Mesothelial cell of epicardium (in vitro differentiated cells): ENCODE measurements at regions not wholly inside any gene's neighbourhood (a gene's known extent, or its start where the extent isn't known, plus 50 kb on each side); places are given as distances from the start of the nearest gene placed in this dataset.
A peak's percentile ranks its signal among the peaks of the same experiment; 100 is the strongest.

Experiments used
- DNase-seq, 2 experiments: peaks; one replicate each; pipeline ENCODE4 v3.0.0; 2021; ENCODE audit warnings: low spot score in 2 of 2; ENCODE audit not compliant: unreplicated experiment in 2 of 2
- H3K27ac Mint-ChIP-seq: 2 replicates; pipeline ENCODE4 v1.8.0; 2021; ENCODE audit warnings: mixed read lengths
- H3K27me3 Mint-ChIP-seq: 2 replicates; pipeline ENCODE4 v1.8.0; 2021; ENCODE audit warnings: low read depth, mixed read lengths
- H3K36me3 Mint-ChIP-seq: 2 replicates; pipeline ENCODE4 v1.8.0; 2021; ENCODE audit warnings: mixed read lengths
- H3K4me1 Mint-ChIP-seq: 2 replicates; pipeline ENCODE4 v1.8.0; 2021; ENCODE audit warnings: mixed read lengths
- H3K4me3 Mint-ChIP-seq: 2 replicates; pipeline ENCODE4 v1.8.0; 2021; ENCODE audit warnings: mild to moderate bottlenecking, moderate library complexity, mixed read lengths
- H3K9me3 Mint-ChIP-seq: 2 replicates; pipeline ENCODE4 v1.8.0; 2021; ENCODE audit warnings: mixed read lengths
- TF ChIP-seq, protein P1 (sequence below): fragments of 200-600 bp; sonication (generic); IDR thresholded peaks from one replicate; pipeline ENCODE4 v1.5.0; 2021; ENCODE audit warnings: antibody characterized with exemption; ENCODE audit not compliant: unreplicated experiment

- H3K9me3 Mint-ChIP-seq: no peaks in the 10 kb centered on the region
- TF ChIP-seq, protein P1, sequence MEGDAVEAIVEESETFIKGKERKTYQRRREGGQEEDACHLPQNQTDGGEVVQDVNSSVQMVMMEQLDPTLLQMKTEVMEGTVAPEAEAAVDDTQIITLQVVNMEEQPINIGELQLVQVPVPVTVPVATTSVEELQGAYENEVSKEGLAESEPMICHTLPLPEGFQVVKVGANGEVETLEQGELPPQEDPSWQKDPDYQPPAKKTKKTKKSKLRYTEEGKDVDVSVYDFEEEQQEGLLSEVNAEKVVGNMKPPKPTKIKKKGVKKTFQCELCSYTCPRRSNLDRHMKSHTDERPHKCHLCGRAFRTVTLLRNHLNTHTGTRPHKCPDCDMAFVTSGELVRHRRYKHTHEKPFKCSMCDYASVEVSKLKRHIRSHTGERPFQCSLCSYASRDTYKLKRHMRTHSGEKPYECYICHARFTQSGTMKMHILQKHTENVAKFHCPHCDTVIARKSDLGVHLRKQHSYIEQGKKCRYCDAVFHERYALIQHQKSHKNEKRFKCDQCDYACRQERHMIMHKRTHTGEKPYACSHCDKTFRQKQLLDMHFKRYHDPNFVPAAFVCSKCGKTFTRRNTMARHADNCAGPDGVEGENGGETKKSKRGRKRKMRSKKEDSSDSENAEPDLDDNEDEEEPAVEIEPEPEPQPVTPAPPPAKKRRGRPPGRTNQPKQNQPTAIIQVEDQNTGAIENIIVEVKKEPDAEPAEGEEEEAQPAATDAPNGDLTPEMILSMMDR: no peak
- no peak overlapping the region for H3K4me3 Mint-ChIP-seq
- H3K27ac Mint-ChIP-seq: no peak overlapping the region
- DNase-seq: no peak
- no peaks in the 10 kb centered on the region for H3K4me1 Mint-ChIP-seq
- H3K27me3 Mint-ChIP-seq: no peaks in the 10 kb centered on the region
- H3K36me3 Mint-ChIP-seq: no peaks in the 10 kb centered on the region
These were observed 289.3 kb upstream of the PLSCR5 start for GRCh38 chr3:146894406-146894805.

DNA sequence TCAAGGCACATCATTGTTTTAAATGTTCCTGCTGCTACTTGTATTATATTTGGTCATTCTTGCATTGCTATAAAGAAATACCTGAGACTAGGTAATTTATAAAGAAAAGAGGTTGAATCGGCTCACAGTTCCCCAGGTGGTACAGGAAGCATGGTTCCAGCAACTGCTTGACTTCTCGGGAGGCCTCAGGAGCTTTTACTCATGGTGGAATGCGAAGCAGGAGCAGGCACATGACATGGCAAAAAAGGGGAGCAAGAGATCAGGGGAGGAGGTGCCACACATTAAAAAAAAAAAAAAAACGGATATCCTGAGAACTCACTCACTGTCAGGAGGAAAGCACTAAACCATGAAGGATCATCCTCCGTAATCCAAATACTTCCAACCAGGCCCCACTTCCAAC lies 286.9 kb upstream of the PLSCR5 start:
- Mint-ChIP-seq H3K4me1 (no peaks in the 10 kb centered on the region), H3K27me3 (no peaks in the 10 kb centered on the region), H3K4me3 (no peak overlapping the region), H3K36me3 (no peaks in the 10 kb centered on the region), H3K27ac (no peak overlapping the region), H3K9me3 (no peaks in the 10 kb centered on the region)
- TF ChIP-seq, protein P1: no peak
- DNase-seq: no peak

DNA sequence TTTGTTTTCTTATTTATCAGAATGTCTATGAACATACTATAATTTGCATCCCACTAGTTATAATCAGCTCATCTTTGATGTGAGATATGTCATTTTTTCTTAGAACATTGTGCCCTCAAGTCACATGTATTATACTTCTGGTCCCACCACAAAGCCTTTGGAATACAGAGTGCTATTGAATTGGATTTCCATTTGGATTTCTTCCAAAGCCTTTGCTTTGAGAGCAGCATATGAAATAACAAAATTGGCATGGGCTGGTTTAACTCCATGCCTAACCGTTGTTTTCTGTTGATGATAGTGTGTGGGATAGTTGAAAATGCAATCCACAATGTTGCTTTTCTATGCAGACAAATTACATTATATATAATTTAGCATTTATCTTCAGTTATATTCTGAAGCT lies 284.5 kb upstream of the PLSCR5 start:
- no peaks in the 10 kb centered on the region for H3K36me3 Mint-ChIP-seq
- no peak for DNase-seq
- TF ChIP-seq, protein P1: no peak
- H3K27me3 Mint-ChIP-seq: no peaks in the 10 kb centered on the region
- no peak overlapping the region for H3K4me3 Mint-ChIP-seq
- H3K4me1 Mint-ChIP-seq: peaks cover 7% of the 10 kb centered on the region
- H3K9me3 Mint-ChIP-seq: no peaks in the 10 kb centered on the region
- H3K27ac Mint-ChIP-seq: no peak overlapping the region

- TF ChIP-seq, protein P1: no peak
- H3K27me3 Mint-ChIP-seq: no peaks in the 10 kb centered on the region
- DNase-seq: no peak
- no peak overlapping the region for H3K27ac Mint-ChIP-seq
- H3K9me3 Mint-ChIP-seq: no peaks in the 10 kb centered on the region
- no peak overlapping the region for H3K4me3 Mint-ChIP-seq
- peaks cover 18% of the 10 kb centered on the region for H3K4me1 Mint-ChIP-seq
- H3K36me3 Mint-ChIP-seq: no peaks in the 10 kb centered on the region
These were observed 283.0 kb upstream of the PLSCR5 start for GRCh38 chr3:146888176-146888575.

GRCh38 chr3:146884721-146885120 lies 279.6 kb upstream of the PLSCR5 start:
- TF ChIP-seq, protein P1: no peak
- peak overlapping the region; percentile 60 for H3K27ac Mint-ChIP-seq
- no peak for DNase-seq
- H3K27me3 Mint-ChIP-seq: no peaks in the 10 kb centered on the region
- peaks cover 37% of the 10 kb centered on the region for H3K4me1 Mint-ChIP-seq
- no peaks in the 10 kb centered on the region for H3K36me3 Mint-ChIP-seq
- H3K4me3 Mint-ChIP-seq: no peak overlapping the region
- no peaks in the 10 kb centered on the region for H3K9me3 Mint-ChIP-seq

- H3K4me1 Mint-ChIP-seq: peaks cover 37% of the 10 kb centered on the region
- no peaks in the 10 kb centered on the region for H3K27me3 Mint-ChIP-seq
- no peaks in the 10 kb centered on the region for H3K9me3 Mint-ChIP-seq
- no peaks in the 10 kb centered on the region for H3K36me3 Mint-ChIP-seq
- no peak overlapping the region for H3K27ac Mint-ChIP-seq
- TF ChIP-seq, protein P1: no peak
- no peak overlapping the region for H3K4me3 Mint-ChIP-seq
- no peak for DNase-seq
These were observed 279.1 kb upstream of the PLSCR5 start for GRCh38 chr3:146884296-146884695.
